SK-N-SH (cell line): ENCODE measurements at regions not wholly inside any gene's neighbourhood (a gene's known extent, or its start where the extent isn't known, plus 50 kb on each side); places are given as distances from the start of the nearest gene placed in this dataset.

ENCODE experiments used
- CHD2 ChIP-seq: fragments of 150-350 bp; IDR thresholded peaks from 2 replicates; pipeline ENCODE4 v1.6.1; 2018; ENCODE audit warnings: low read length; ENCODE audit not compliant: partially characterized antibody
- CTCF ChIP-seq: fragments of 200-600 bp; sonication (generic); IDR thresholded peaks from 2 replicates; pipeline ENCODE4 v1.6.1; 2017; ENCODE audit warnings: antibody characterized with exemption, mild to moderate bottlenecking, moderate library complexity
- MAX ChIP-seq: IDR thresholded peaks from 2 replicates; pipeline ENCODE4 v1.4.0; 2012; ENCODE audit warnings: low read depth
- POLR2AphosphoS5 ChIP-seq: IDR thresholded peaks from 2 replicates; pipeline ENCODE4 v1.6.1; 2012; ENCODE audit warnings: low read depth, low read length
- TEAD4 ChIP-seq: IDR thresholded peaks from 2 replicates; pipeline ENCODE4 v1.4.0; 2012; ENCODE audit warnings: mild to moderate bottlenecking, borderline replicate concordance; ENCODE audit not compliant: insufficient read depth
- YY1 ChIP-seq: IDR thresholded peaks from 2 replicates; pipeline ENCODE4 v1.4.0; 2012; ENCODE audit warnings: low read depth, mild to moderate bottlenecking

DNA sequence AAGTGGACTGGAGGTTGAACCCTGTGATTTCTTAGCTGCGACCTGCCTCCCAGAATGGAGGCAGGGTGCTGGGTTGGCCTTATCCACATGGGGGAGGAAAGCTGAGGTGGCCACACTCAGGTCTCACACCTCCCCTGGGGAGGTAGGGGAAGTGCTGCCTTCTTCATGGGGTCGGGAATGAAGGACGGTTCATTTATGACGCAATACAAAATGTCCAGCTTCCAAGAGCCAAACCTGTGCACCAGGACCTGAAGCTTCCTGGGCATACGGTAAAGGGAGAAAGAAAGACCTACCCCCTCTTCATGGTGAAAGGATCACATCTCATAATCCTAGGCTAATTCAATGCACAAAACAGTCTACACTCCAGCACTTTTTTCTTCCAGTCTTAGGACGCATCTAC lies 150.6 kb upstream of the CDYL start:
- TF ChIP-seq MAX (no peak), CTCF (no peak), TEAD4 (no peak), YY1 (no peak), POLR2AphosphoS5 (no peak), CHD2 (no peak)
